ENCODE measurements at regions not wholly inside any gene's neighbourhood (a gene's known extent, or its start where the extent isn't known, plus 50 kb on each side); places are given as distances from the start of the nearest gene placed in this dataset.

GRCh38 chr4:41460641-41461040, 77.3 kb upstream of the LIMCH1 start:
- TF ChIP-seq CTCF (IDR thresholded peaks at IDR 0.05) = no peak
- no peak for TF ChIP-seq ZFX (IDR thresholded peaks at IDR 0.05; ENCODE audit: borderline replicate concordance)
